ENCODE measurements at regions not wholly inside any gene's neighbourhood (a gene's known extent, or its start where the extent isn't known, plus 50 kb on each side); places are given as distances from the start of the nearest gene placed in this dataset.
"Not testable (repeated sequence)": the region's sequence is repeated elsewhere in the genome, so short reads cannot be mapped to it uniquely, and the experiment has no call there.

- not testable (repeated sequence) for H2AK5ac ChIP-seq (ENCODE audit: insufficient read length, low read length); H3T11ph ChIP-seq (ENCODE audit: low read length); H2BK120ac ChIP-seq (ENCODE audit: low read depth, low read length, poor library complexity, severe bottlenecking); H3K4ac ChIP-seq (ENCODE audit: low read depth, low read length); H2BK5ac ChIP-seq (ENCODE audit: insufficient read length, low read length); H3K23me2 ChIP-seq (ENCODE audit: insufficient read length, low read depth, low read length, poor library complexity, severe bottlenecking); H3K4me3 Mint-ChIP-seq; H2BK20ac ChIP-seq (ENCODE audit: low read depth, low read length, poor library complexity, severe bottlenecking); H3K27ac Mint-ChIP-seq; H3K79me2 ChIP-seq (ENCODE audit: insufficient read depth, low read length); H3K4me2 ChIP-seq (ENCODE audit: insufficient read depth, insufficient read length, low read length); H3K56ac ChIP-seq (ENCODE audit: insufficient read length, low read depth, low read length); H4K91ac ChIP-seq (ENCODE audit: insufficient read length, low read depth, low read length); H3K23ac ChIP-seq (ENCODE audit: insufficient read length, low read depth, low read length); H3K36me3 Mint-ChIP-seq (ENCODE audit: insufficient read depth in 1 of 3, low read depth in 3 of 3); H3K14ac ChIP-seq (ENCODE audit: insufficient read depth, low read length); H3K4me1 Mint-ChIP-seq; H3K9me3 Mint-ChIP-seq; H3K79me1 ChIP-seq (ENCODE audit: insufficient read depth, low read depth, low read length, poor library complexity, severe bottlenecking); H2BK12ac ChIP-seq (ENCODE audit: insufficient read length, low read depth, low read length); H2AFZ ChIP-seq (ENCODE audit: low read length); H2BK15ac ChIP-seq (ENCODE audit: low read depth, low read length); H3K27ac ChIP-seq (ENCODE audit: insufficient read length, low read depth, low read length); H3K18ac ChIP-seq (ENCODE audit: insufficient read length, low read depth, low read length); H3K27me3 ChIP-seq (ENCODE audit: insufficient read depth, low read length); H4K5ac ChIP-seq (ENCODE audit: insufficient read length, low read depth, low read length); H3K9ac ChIP-seq (ENCODE audit: extremely low read depth, insufficient read length, low read length); H3K9me3 ChIP-seq (ENCODE audit: control insufficient read depth, low read depth, low read length); H3K27me3 Mint-ChIP-seq (ENCODE audit: low read depth); H3K4me1 ChIP-seq (ENCODE audit: insufficient read depth, low read length); H4K20me1 ChIP-seq (ENCODE audit: control insufficient read depth, insufficient read depth, insufficient read length); DNase-seq
- 100% methylated on average over 6 of the region's 6 CpGs for WGBS (ENCODE audit: extremely low coverage, insufficient read length, low lambda C conversion rate)
- H4K8ac ChIP-seq (replicated peaks; ENCODE audit: insufficient read length, low read depth, low read length): peak overlapping the region; percentile 46
Measured at GRCh38 chr10:133010843-133011179, 68.4 kb upstream of the CFAP46 start.

Data from H9 (cell line).